Spleen (tissue), 11 donors: ENCODE measurements at regions not wholly inside any gene's neighbourhood (a gene's known extent, or its start where the extent isn't known, plus 50 kb on each side); places are given as distances from the start of the nearest gene placed in this dataset.

Experiments used
- DNase-seq: peaks from one replicate; pipeline ENCODE4 v3.0.0-alpha.2; 2020
- H3K27ac ChIP-seq, 8 donors: fragments of 200-600 bp; sonication (generic) in 7 of 8; 1 replicate in 4 of 8; 2 replicates in 4 of 8; pipeline versions ENCODE4 v1.5.0 to v1.8.0; 2016 to 2021; ENCODE audit warnings: inconsistent platforms in 4 of 8, mild to moderate bottlenecking in 4 of 8, moderate library complexity in 1 of 8
- H3K27me3 ChIP-seq, 7 donors: fragments of 200-600 bp; sonication (generic) in 6 of 7; replicated peaks in 1 of 7; 1 replicate in 4 of 7; 2 replicates in 3 of 7; pipeline versions ENCODE4 v1.5.0 to v1.8.0; 2016 to 2021; ENCODE audit warnings: inconsistent platforms in 3 of 7, mild to moderate bottlenecking in 1 of 7
- H3K36me3 ChIP-seq, 6 donors: fragments of 200-600 bp; sonication (generic) in 5 of 6; 1 replicate in 4 of 6; 2 replicates in 2 of 6; pipeline versions ENCODE4 v1.5.0 to v1.8.0; 2016 to 2021; ENCODE audit warnings: inconsistent platforms in 2 of 6
- H3K4me1 ChIP-seq, 6 donors: fragments of 200-600 bp; sonication (generic) in 5 of 6; 1 replicate in 3 of 6; 2 replicates in 3 of 6; pipeline versions ENCODE4 v1.5.0 to v1.8.0; 2016 to 2021; ENCODE audit warnings: inconsistent platforms in 3 of 6
- H3K4me3 ChIP-seq, 8 donors: fragments of 200-600 bp; sonication (generic) in 7 of 8; 1 replicate in 4 of 8; 2 replicates in 4 of 8; pipeline versions ENCODE4 v1.5.0 to v1.8.0; 2016 to 2021; ENCODE audit warnings: inconsistent platforms in 4 of 8, mild to moderate bottlenecking in 4 of 8, moderate library complexity in 2 of 8
- H3K9me3 ChIP-seq, 8 donors: fragments of 200-600 bp; sonication (generic) in 7 of 8; 1 replicate in 4 of 8; 2 replicates in 4 of 8; pipeline versions ENCODE4 v1.5.0 to v1.8.0; 2016 to 2021; ENCODE audit warnings: inconsistent platforms in 4 of 8
- POLR2A ChIP-seq, 3 donors: fragments of 450-650 bp; IDR thresholded peaks; one replicate each; pipeline ENCODE4 v1.5.1; 2017; ENCODE audit warnings: antibody characterized with exemption in 3 of 3, mild to moderate bottlenecking in 1 of 3
- POLR2AphosphoS5 ChIP-seq, 3 donors: sonication (generic); formaldehyde crosslinking; IDR thresholded peaks; one replicate each; pipeline ENCODE4 v1.5.1; 2017; ENCODE audit warnings: antibody characterized with exemption in 3 of 3
- WGBS, 5 donors: extraction: QIAGEN DNeasy Blood & Tissue Kit in 3 of 5; methylation state at CpG; one replicate each; pipeline versions ENCODE4 v1.1.5 to v1.1.7; 2013 to 2018; 5-methylcytosine and 5-hydroxymethylcytosine counted together
- intact Hi-C: fragments of 100-400 bp; cut with DNase I; formaldehyde crosslinking; loops from one replicate; pipeline ENCODE4 v1.15.0; 2023; ENCODE audit warnings: low total_unique reads
- TF ChIP-seq, protein P1 (sequence below), 11 experiments: fragments of 200-600 bp in 7 of 11; fragments of 450-650 bp in 4 of 11; sonication (generic) in 4 of 11; IDR thresholded peaks in 8 of 11; conservative IDR thresholded peaks in 3 of 11; 1 replicate in 7 of 11; 2 replicates in 4 of 11; pipeline versions ENCODE4 v1.4.0 to v1.8.0; 2016 to 2021; ENCODE audit warnings: antibody characterized with exemption in 11 of 11, inconsistent platforms in 4 of 11, mild to moderate bottlenecking in 1 of 11
- donor health status: healthy with polysubstance abuse.
- donor health status: DM: no; HTN: no; CAD: no; lungs with moderate emphysema.
- donor health status: DM: no; HTN: no; CAD: no.
- donor health status: Bipolar disorder and iron deficiency.
- donor health status: healthy.
- donor health status: DM: no; HTN: no; CAD: no.
- donor health status: DM: yes; HTN: yes; CAD: no.

DNA sequence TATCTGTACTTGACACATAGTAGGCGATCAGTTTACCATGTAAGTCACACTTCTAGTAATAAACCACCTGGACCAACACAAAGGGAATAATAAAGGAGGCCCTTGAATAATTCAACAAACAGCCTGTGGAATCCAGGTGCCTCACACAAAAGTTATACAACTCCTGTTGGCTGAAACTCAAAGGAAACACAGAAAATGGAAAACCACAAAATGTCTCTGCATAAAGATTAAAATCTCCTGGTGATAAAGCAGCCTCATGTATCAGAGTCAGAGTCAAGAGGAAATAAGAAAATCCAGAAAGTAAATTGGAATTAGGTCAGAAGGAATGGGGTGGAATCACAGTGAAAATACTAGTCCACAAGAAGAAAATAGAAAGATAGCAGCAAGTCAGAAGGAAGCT is 592.5 kb downstream of the NPHP4 start:
- no peaks in the 10 kb centered on the region for H3K36me3 ChIP-seq
- DNase-seq: no peak
- H3K9me3 ChIP-seq: peaks cover 0 to 10% (median 0%) of the 10 kb centered on the region in 8 donors
- H3K27ac ChIP-seq: no peak overlapping the region
- intact Hi-C loops: no loop called here
- TF ChIP-seq POLR2AphosphoS5 (IDR thresholded peaks at IDR 0.05): no peak
- TF ChIP-seq, protein P1, sequence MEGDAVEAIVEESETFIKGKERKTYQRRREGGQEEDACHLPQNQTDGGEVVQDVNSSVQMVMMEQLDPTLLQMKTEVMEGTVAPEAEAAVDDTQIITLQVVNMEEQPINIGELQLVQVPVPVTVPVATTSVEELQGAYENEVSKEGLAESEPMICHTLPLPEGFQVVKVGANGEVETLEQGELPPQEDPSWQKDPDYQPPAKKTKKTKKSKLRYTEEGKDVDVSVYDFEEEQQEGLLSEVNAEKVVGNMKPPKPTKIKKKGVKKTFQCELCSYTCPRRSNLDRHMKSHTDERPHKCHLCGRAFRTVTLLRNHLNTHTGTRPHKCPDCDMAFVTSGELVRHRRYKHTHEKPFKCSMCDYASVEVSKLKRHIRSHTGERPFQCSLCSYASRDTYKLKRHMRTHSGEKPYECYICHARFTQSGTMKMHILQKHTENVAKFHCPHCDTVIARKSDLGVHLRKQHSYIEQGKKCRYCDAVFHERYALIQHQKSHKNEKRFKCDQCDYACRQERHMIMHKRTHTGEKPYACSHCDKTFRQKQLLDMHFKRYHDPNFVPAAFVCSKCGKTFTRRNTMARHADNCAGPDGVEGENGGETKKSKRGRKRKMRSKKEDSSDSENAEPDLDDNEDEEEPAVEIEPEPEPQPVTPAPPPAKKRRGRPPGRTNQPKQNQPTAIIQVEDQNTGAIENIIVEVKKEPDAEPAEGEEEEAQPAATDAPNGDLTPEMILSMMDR (IDR thresholded peaks at IDR 0.05 in 8 of 11, conservative IDR thresholded peaks at IDR 0.05 in 3 of 11): no peak
- no peak for TF ChIP-seq POLR2A (IDR thresholded peaks at IDR 0.05)
- H3K4me1 ChIP-seq: no peaks in the 10 kb centered on the region
- no peak overlapping the region for H3K4me3 ChIP-seq
- H3K27me3 ChIP-seq: no peaks in the 10 kb centered on the region
- WGBS, 5 donors: 65 to 83% (median 81%) methylated on average over 1 of the region's 1 CpG

DNA sequence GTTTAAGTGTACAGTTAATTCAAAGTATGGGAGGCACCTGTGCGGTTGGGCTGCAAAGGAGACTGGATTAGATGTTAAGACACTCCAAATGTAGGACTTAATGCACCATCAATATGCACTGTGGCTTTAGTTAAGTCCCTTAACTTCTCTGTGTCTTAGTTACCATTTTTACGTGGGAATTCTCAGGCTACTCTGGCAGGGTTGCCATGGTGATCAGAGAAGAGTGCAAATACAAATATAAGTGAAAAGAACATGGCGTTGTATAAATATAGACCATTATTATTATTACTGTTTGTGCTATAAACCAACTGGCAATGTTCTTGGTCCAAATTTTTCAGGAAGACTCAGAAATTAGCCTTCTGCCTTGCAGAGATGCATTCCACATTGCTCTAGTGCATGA is 595.6 kb downstream of the NPHP4 start:
- intact Hi-C loops: no loop called here
- WGBS, 5 donors: 79 to 94% (median 85%) methylated on average over 3 of the region's 3 CpGs
- DNase-seq: no peak
- H3K4me3 ChIP-seq: no peak overlapping the region
- no peak overlapping the region for H3K27ac ChIP-seq
- TF ChIP-seq, protein P1 (IDR thresholded peaks at IDR 0.05 in 8 of 11, conservative IDR thresholded peaks at IDR 0.05 in 3 of 11): no peak
- TF ChIP-seq POLR2A (IDR thresholded peaks at IDR 0.05) (no peak), POLR2AphosphoS5 (IDR thresholded peaks at IDR 0.05) (no peak)
- peaks cover 0 to 10% (median 0%) of the 10 kb centered on the region in 8 donors for H3K9me3 ChIP-seq
- H3K4me1 ChIP-seq: no peaks in the 10 kb centered on the region
- no peaks in the 10 kb centered on the region for H3K36me3 ChIP-seq
- peaks cover 0 to 2% (median 0%) of the 10 kb centered on the region in 7 donors for H3K27me3 ChIP-seq

DNA sequence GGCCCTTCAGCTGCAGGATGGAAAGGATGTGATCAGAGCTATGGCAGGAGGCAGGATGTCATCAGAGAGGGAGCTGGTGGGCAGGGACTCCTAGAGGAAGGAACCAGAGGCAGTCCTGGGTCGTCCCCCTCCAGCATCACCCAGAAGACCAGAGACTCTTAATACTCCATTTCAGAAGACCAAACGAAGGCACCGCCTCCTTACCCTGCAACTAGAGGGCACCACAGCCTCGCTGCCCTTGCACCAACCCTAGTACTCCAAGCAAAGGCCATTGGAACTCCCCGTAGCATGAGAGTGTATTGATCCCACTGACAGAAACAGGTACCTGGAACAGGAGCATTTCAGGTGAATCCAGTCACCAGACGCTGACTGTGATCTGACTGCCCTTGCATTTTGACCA is 598.1 kb downstream of the NPHP4 start:
- TF ChIP-seq POLR2AphosphoS5 (IDR thresholded peaks at IDR 0.05) (no peak), POLR2A (IDR thresholded peaks at IDR 0.05) (no peak)
- TF ChIP-seq, protein P1 (IDR thresholded peaks at IDR 0.05 in 8 of 11, conservative IDR thresholded peaks at IDR 0.05 in 3 of 11): no peak
- WGBS, 5 donors: 55 to 79% (median 62%) methylated on average over 3 to 6 of the region's 6 CpGs

DNA sequence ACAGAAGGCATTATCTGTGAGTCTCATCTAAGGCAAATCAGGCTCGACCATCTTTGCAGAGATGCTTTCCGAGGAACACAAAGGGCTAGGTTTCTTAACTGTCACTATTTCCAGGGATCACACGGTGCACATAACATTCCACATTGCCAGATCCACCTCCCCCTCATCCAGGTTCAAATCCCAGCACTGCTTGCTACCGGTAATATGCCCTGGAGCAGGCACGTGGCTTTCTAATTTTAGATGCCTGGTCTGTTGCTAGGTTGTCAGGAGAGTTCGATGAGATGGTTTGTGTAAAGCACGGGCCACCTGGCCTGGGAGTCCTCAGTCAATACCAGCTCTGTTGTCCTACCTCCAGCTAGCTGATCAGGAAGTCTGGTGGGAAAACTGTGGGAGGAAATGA is 598.6 kb downstream of the NPHP4 start:
- TF ChIP-seq POLR2AphosphoS5 (IDR thresholded peaks at IDR 0.05) (no peak), POLR2A (IDR thresholded peaks at IDR 0.05) (no peak)
- TF ChIP-seq, protein P1 (IDR thresholded peaks at IDR 0.05 in 8 of 11, conservative IDR thresholded peaks at IDR 0.05 in 3 of 11): no peak
- no peaks in the 10 kb centered on the region for H3K4me1 ChIP-seq
- intact Hi-C loops: no loop called here
- no peak overlapping the region for H3K27ac ChIP-seq
- H3K9me3 ChIP-seq: peaks cover 0 to 10% (median 0%) of the 10 kb centered on the region in 8 donors
- WGBS, 5 donors: 64 to 75% (median 70%) methylated on average over 7 of the region's 7 CpGs
- peaks cover 0 to 30% (median 0%) of the 10 kb centered on the region in 7 donors for H3K27me3 ChIP-seq
- H3K36me3 ChIP-seq: no peaks in the 10 kb centered on the region
- no peak for DNase-seq
- H3K4me3 ChIP-seq: no peak overlapping the region

More for the DNA sequence above, 598.1 kb downstream of the NPHP4 start:
- intact Hi-C loops: no loop called here
- no peak for DNase-seq
- H3K27ac ChIP-seq: no peak overlapping the region
- no peak overlapping the region for H3K4me3 ChIP-seq
- no peaks in the 10 kb centered on the region for H3K36me3 ChIP-seq
- H3K4me1 ChIP-seq: no peaks in the 10 kb centered on the region
- H3K9me3 ChIP-seq: peaks cover 0 to 10% (median 0%) of the 10 kb centered on the region in 8 donors
- peaks cover 0 to 27% (median 0%) of the 10 kb centered on the region in 7 donors for H3K27me3 ChIP-seq
